Smooth muscle cell (in vitro differentiated cells): ENCODE measurements at regions not wholly inside any gene's neighbourhood (a gene's known extent, or its start where the extent isn't known, plus 50 kb on each side); places are given as distances from the start of the nearest gene placed in this dataset.

Experiments used
- DNase-seq: peaks from one replicate; lab custom pipeline; 2025; ENCODE audit not compliant: unreplicated experiment; lab: John Stamatoyannopoulos, UW
- H2AFZ ChIP-seq: fragments of 200-600 bp; sonication (generic); 2 replicates; pipeline ENCODE4 v1.6.0; 2016; ENCODE audit warnings: antibody characterized with exemption, low read depth, mild to moderate bottlenecking
- H3F3A ChIP-seq: fragments of 200-600 bp; sonication (generic); 2 replicates; pipeline ENCODE4 v1.6.0; 2017; ENCODE audit warnings: antibody characterized with exemption, low read depth
- H3K27ac ChIP-seq: fragments of 200-600 bp; sonication (generic); 2 replicates; pipeline ENCODE4 v1.5.1; 2016; ENCODE audit warnings: low read depth, mild to moderate bottlenecking
- H3K27me3 ChIP-seq: fragments of 200-600 bp; sonication (generic); 2 replicates; pipeline ENCODE4 v1.6.1; 2016; ENCODE audit warnings: low read depth, mild to moderate bottlenecking
- H3K36me3 ChIP-seq: fragments of 200-600 bp; sonication (generic); 2 replicates; pipeline ENCODE4 v1.5.1; 2016; ENCODE audit warnings: low read depth
- H3K4me1 ChIP-seq: fragments of 200-600 bp; sonication (generic); 2 replicates; pipeline ENCODE4 v1.5.1; 2016; ENCODE audit warnings: low read depth
- H3K4me2 ChIP-seq: fragments of 200-600 bp; sonication (generic); 2 replicates; pipeline ENCODE4 v1.6.0; 2016; ENCODE audit warnings: mild to moderate bottlenecking
- H3K4me3 ChIP-seq: fragments of 200-600 bp; sonication (generic); 2 replicates; pipeline ENCODE4 v1.5.1; 2016; ENCODE audit warnings: mild to moderate bottlenecking
- H3K79me2 ChIP-seq: fragments of 200-600 bp; sonication (generic); 2 replicates; pipeline ENCODE4 v1.6.0; 2016; ENCODE audit warnings: low read depth, mild to moderate bottlenecking
- H3K9ac ChIP-seq: fragments of 200-600 bp; sonication (generic); 2 replicates; pipeline ENCODE4 v1.6.0; 2016; ENCODE audit warnings: low read depth
- H3K9me3 ChIP-seq: fragments of 200-600 bp; sonication (generic); replicated peaks from 2 replicates; pipeline ENCODE4 v1.5.1; 2016; ENCODE audit warnings: low read depth
- H4K20me1 ChIP-seq: fragments of 200-600 bp; sonication (generic); 2 replicates; pipeline ENCODE4 v1.6.0; 2016; ENCODE audit warnings: low read depth
- CTCF ChIP-seq: fragments of 200-600 bp; sonication (generic); IDR thresholded peaks from 2 replicates; pipeline ENCODE4 v1.5.1; 2017; ENCODE audit warnings: borderline replicate concordance, mild to moderate bottlenecking, antibody characterized with exemption; ENCODE audit not compliant: insufficient read depth, poor library complexity, severe bottlenecking
- WGBS: methylation state at CpG from one replicate; pipeline ENCODE4 v1.1.7; 2016; ENCODE audit warnings: low lambda C conversion rate; 5-methylcytosine and 5-hydroxymethylcytosine counted together

GRCh38 chr18:78639006-78639950, 340.3 kb upstream of the SALL3 start:
- Histone ChIP-seq H3K4me1 (no peaks in the 10 kb centered on the region), H4K20me1 (no peaks in the 10 kb centered on the region), H3K4me3 (no peak overlapping the region), H3K27me3 (no peaks in the 10 kb centered on the region), H3K9me3 (no peaks in the 10 kb centered on the region), H3K79me2 (no peaks in the 10 kb centered on the region), H3K4me2 (no peak overlapping the region), H3K36me3 (no peaks in the 10 kb centered on the region), H3K27ac (no peak overlapping the region), H2AFZ (no peak overlapping the region), H3F3A (no peaks in the 10 kb centered on the region), H3K9ac (no peak overlapping the region)
- no peak for DNase-seq
- TF ChIP-seq CTCF = no peak
- WGBS = 76% methylated on average over 23 of the region's 23 CpGs

GRCh38 chr18:78640246-78640995, 339.2 kb upstream of the SALL3 start:
- H4K20me1 ChIP-seq = no peaks in the 10 kb centered on the region
- H3K4me1 ChIP-seq = no peaks in the 10 kb centered on the region
- H3K27ac ChIP-seq = no peak overlapping the region
- H3K79me2 ChIP-seq = no peaks in the 10 kb centered on the region
- no peak for TF ChIP-seq CTCF
- H2AFZ ChIP-seq = no peak overlapping the region
- H3K9me3 ChIP-seq = no peaks in the 10 kb centered on the region
- no peaks in the 10 kb centered on the region for H3K27me3 ChIP-seq
- no peaks in the 10 kb centered on the region for H3F3A ChIP-seq
- H3K4me3 ChIP-seq = no peak overlapping the region
- H3K9ac ChIP-seq = no peak overlapping the region
- H3K36me3 ChIP-seq = no peaks in the 10 kb centered on the region
- no peak overlapping the region for H3K4me2 ChIP-seq
- 88% methylated on average over 8 of the region's 8 CpGs for WGBS
- no peak for DNase-seq

- Histone ChIP-seq H3K79me2 (no peaks in the 10 kb centered on the region), H3K4me3 (no peak overlapping the region), H3K27me3 (no peaks in the 10 kb centered on the region), H3K9ac (no peak overlapping the region), H3K27ac (no peak overlapping the region), H3F3A (no peaks in the 10 kb centered on the region), H3K9me3 (no peaks in the 10 kb centered on the region), H3K4me1 (no peaks in the 10 kb centered on the region), H4K20me1 (no peaks in the 10 kb centered on the region), H3K36me3 (no peaks in the 10 kb centered on the region), H3K4me2 (no peak overlapping the region), H2AFZ (no peak overlapping the region)
- WGBS = 65% methylated on average over 3 of the region's 3 CpGs
- TF ChIP-seq CTCF = no peak
- DNase-seq = no peak
Observed at GRCh38 chr18:78641689-78642231, 337.9 kb upstream of the SALL3 start.
